GM23338 (cell line): ENCODE measurements at regions not wholly inside any gene's neighbourhood (a gene's known extent, or its start where the extent isn't known, plus 50 kb on each side); places are given as distances from the start of the nearest gene placed in this dataset.

Source experiments
- ATAC-seq: fragments of 200-7000 bp; cut with Tn5 transposase; 3 replicates; pipeline ENCODE4 v1.9.1; 2020
- DNase-seq: peaks from one replicate; pipeline ENCODE4 v3.0.0-alpha.2; 2015; ENCODE audit warnings: low spot score
- H2AFZ ChIP-seq: fragments of 200-600 bp; sonication (generic); 2 replicates; pipeline ENCODE4 v1.8.0; 2016; ENCODE audit warnings: antibody characterized with exemption, mild to moderate bottlenecking, moderate library complexity
- H3F3A ChIP-seq: fragments of 200-600 bp; sonication (generic); replicated peaks from 2 replicates; pipeline ENCODE4 v1.8.0; 2017; ENCODE audit warnings: antibody characterized with exemption, mixed run types, low read depth
- H3K27ac ChIP-seq: fragments of 200-600 bp; sonication (generic); 2 replicates; pipeline ENCODE4 v1.6.1; 2016; ENCODE audit warnings: low read depth
- H3K27me3 ChIP-seq: fragments of 200-600 bp; sonication (generic); 2 replicates; pipeline ENCODE4 v1.8.0; 2016; ENCODE audit warnings: mild to moderate bottlenecking, mixed run types, moderate library complexity; ENCODE audit not compliant: insufficient read depth
- H3K36me3 ChIP-seq: fragments of 200-600 bp; sonication (generic); 2 replicates; pipeline ENCODE4 v1.8.0; 2016; ENCODE audit warnings: mild to moderate bottlenecking; ENCODE audit not compliant: insufficient read depth
- H3K4me1 ChIP-seq: fragments of 200-600 bp; sonication (generic); 2 replicates; pipeline ENCODE4 v1.8.0; 2016; ENCODE audit warnings: mild to moderate bottlenecking, moderate library complexity; ENCODE audit not compliant: insufficient read depth
- H3K4me2 ChIP-seq: fragments of 200-600 bp; sonication (generic); 2 replicates; pipeline ENCODE4 v1.7.1; 2017; ENCODE audit warnings: mixed run types
- H3K4me3 ChIP-seq: fragments of 200-600 bp; sonication (generic); 2 replicates; pipeline ENCODE4 v1.6.1; 2016; ENCODE audit warnings: mixed run types
- H3K79me2 ChIP-seq: fragments of 200-600 bp; sonication (generic); replicated peaks from 2 replicates; pipeline ENCODE4 v1.8.0; 2017; ENCODE audit warnings: mild to moderate bottlenecking; ENCODE audit not compliant: insufficient read depth
- H3K9me2 ChIP-seq: fragments of 200-600 bp; sonication (generic); 2 replicates; pipeline ENCODE4 v1.8.0; 2017; ENCODE audit not compliant: insufficient read depth
- H4K20me1 ChIP-seq: fragments of 200-600 bp; sonication (generic); replicated peaks from 2 replicates; pipeline ENCODE4 v1.8.0; 2017; ENCODE audit warnings: mild to moderate bottlenecking; ENCODE audit not compliant: insufficient read depth
- H3K27ac Mint-ChIP-seq: 2 replicates; pipeline ENCODE4 v1.8.0; 2020; ENCODE audit warnings: inconsistent platforms, mild to moderate bottlenecking, moderate library complexity, mixed read lengths
- H3K27me3 Mint-ChIP-seq: 3 replicates; pipeline ENCODE4 v1.8.0; 2022; ENCODE audit warnings: low read depth, mild to moderate bottlenecking, moderate library complexity, mixed read lengths, inconsistent platforms; ENCODE audit not compliant: insufficient read depth, poor library complexity
- H3K36me3 Mint-ChIP-seq: 3 replicates; pipeline ENCODE4 v1.8.0; 2021; ENCODE audit warnings: low read depth, mild to moderate bottlenecking, inconsistent platforms, moderate library complexity, mixed read lengths
- H3K4me1 Mint-ChIP-seq: 3 replicates; pipeline ENCODE4 v1.8.0; 2020; ENCODE audit warnings: mild to moderate bottlenecking, inconsistent platforms, mixed read lengths
- H3K4me3 Mint-ChIP-seq: 3 replicates; pipeline ENCODE4 v1.8.0; 2021; ENCODE audit warnings: moderate library complexity, mild to moderate bottlenecking, inconsistent platforms, mixed read lengths
- H3K9me3 Mint-ChIP-seq: 3 replicates; pipeline ENCODE4 v1.8.0; 2020; ENCODE audit warnings: moderate library complexity, mild to moderate bottlenecking, inconsistent platforms, mixed read lengths
- CREB1 ChIP-seq: fragments of 250-450 bp; sonication (Bioruptor Pico); IDR thresholded peaks from 2 replicates; pipeline ENCODE4 v1.5.0; 2020; ENCODE audit warnings: low read depth, mild to moderate bottlenecking, moderate library complexity
- CTCF ChIP-seq, 2 experiments: fragments of 200-600 bp in 1 of 2; sonication (generic) in 1 of 2; conservative IDR thresholded peaks; 2 replicates each; pipeline versions ENCODE4 v1.5.1 to v1.6.1; 2016 to 2017; ENCODE audit warnings: antibody characterized with exemption in 2 of 2, low read depth in 2 of 2, mild to moderate bottlenecking in 2 of 2, moderate library complexity in 1 of 2
- ETS1 ChIP-seq: IDR thresholded peaks from 2 replicates; pipeline ENCODE4 v1.6.1; 2016; ENCODE audit warnings: antibody characterized with exemption
- EZH2 ChIP-seq: fragments of 200-600 bp; sonication (generic); IDR thresholded peaks from one replicate; pipeline ENCODE4 v1.8.0; 2017; ENCODE audit warnings: antibody characterized with exemption, mild to moderate bottlenecking, low read depth; ENCODE audit not compliant: unreplicated experiment
- NANOG ChIP-seq: IDR thresholded peaks from 2 replicates; pipeline ENCODE4 v1.6.1; 2016; ENCODE audit warnings: antibody characterized with exemption, borderline replicate concordance
- POLR2AphosphoS5 ChIP-seq: IDR thresholded peaks from 2 replicates; pipeline ENCODE4 v1.6.1; 2016; ENCODE audit warnings: antibody characterized with exemption, low read depth
- REST ChIP-seq: IDR thresholded peaks from one replicate; pipeline ENCODE4 v1.6.1; 2018; ENCODE audit warnings: antibody characterized with exemption; ENCODE audit not compliant: unreplicated experiment
- ZNF331 ChIP-seq: fragments of 250-450 bp; sonication (Bioruptor Pico); IDR thresholded peaks from 2 replicates; pipeline ENCODE4 v1.5.0; 2020; ENCODE audit warnings: low read depth, mild to moderate bottlenecking, moderate library complexity

DNA sequence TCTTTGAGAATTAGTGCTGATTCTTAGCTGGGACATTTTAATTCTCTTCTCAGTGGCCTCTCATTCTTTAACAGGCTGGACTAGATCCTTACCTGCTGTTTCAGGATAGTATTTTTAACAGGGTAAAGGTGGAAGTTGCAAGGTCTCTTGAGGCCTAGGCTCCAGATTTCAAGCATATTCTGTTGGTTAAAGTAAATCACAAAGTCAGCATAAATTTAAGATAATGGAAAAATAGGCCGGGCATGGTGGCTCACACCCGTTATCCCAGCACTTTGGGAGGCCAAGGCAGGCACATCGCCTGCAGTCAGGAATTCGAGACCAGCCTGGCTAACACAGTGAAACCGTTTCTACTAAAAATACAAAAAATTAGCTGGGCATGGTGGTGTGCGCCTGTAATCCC, 1149.0 kb downstream of the EPHA7 start (continued):
- TF ChIP-seq REST (no peak), NANOG (no peak)

- no peaks in the 10 kb centered on the region for H3K4me1 Mint-ChIP-seq
- no peaks in the 10 kb centered on the region for H4K20me1 ChIP-seq
- H3K27ac Mint-ChIP-seq: no peak overlapping the region
- H3K4me1 ChIP-seq: no peaks in the 10 kb centered on the region
- no peak overlapping the region for H2AFZ ChIP-seq
- H3K4me3 Mint-ChIP-seq: no peak overlapping the region
- H3F3A ChIP-seq: no peaks in the 10 kb centered on the region
- H3K9me2 ChIP-seq: 0 out of 2 replicates have a peak, but pooled peaks cover 4% of the 10 kb centered on the region
- no peaks in the 10 kb centered on the region for H3K27me3 ChIP-seq
- no peak for TF ChIP-seq CREB1 (CRISPR knock-in tag)
- no peaks in the 10 kb centered on the region for H3K36me3 Mint-ChIP-seq
- H3K36me3 ChIP-seq: no peaks in the 10 kb centered on the region
- ATAC-seq: no peak
- H3K79me2 ChIP-seq: no peaks in the 10 kb centered on the region
- DNase-seq: no peak
- no peak overlapping the region for H3K4me2 ChIP-seq
- H3K9me3 Mint-ChIP-seq: no peaks in the 10 kb centered on the region; the same call in 2 of the 3 replicates
- no peak overlapping the region for H3K27ac ChIP-seq
- no peaks in the 10 kb centered on the region for H3K27me3 Mint-ChIP-seq
- no peak overlapping the region for H3K4me3 ChIP-seq
Observed at GRCh38 chr6:92267335-92267734, 1152.0 kb downstream of the EPHA7 start.

DNA sequence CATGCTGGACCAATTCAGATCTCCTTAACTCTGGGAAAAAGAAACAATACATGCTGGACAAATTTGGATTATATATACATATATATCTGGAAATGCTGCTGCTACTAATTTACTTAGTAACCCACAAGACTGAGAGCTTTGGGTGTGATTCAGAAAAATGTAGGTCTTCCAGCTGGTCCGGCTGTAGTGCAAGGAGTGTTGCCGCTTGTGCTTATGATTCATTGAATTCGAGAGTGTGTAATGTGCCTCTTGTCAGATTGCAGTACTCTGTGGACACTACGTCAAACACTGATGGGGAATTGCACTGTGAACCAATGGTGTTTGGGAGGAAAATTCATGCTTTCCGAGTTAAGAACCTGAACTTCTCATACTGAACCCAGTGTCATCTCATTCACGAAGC, 1155.5 kb downstream of the EPHA7 start:
- H3K36me3 ChIP-seq: no peaks in the 10 kb centered on the region
- H3K9me2 ChIP-seq: 0 out of 2 replicates have a peak, but pooled peaks cover 3% of the 10 kb centered on the region
- H4K20me1 ChIP-seq: no peaks in the 10 kb centered on the region
- H3K27me3 ChIP-seq: no peaks in the 10 kb centered on the region
- Mint-ChIP-seq H3K9me3 (no peaks in the 10 kb centered on the region), H3K4me3 (no peak overlapping the region), H3K27ac (no peak overlapping the region), H3K27me3 (no peaks in the 10 kb centered on the region), H3K36me3 (no peaks in the 10 kb centered on the region), H3K4me1 (no peaks in the 10 kb centered on the region)
- no peak overlapping the region for H3K27ac ChIP-seq
- no peaks in the 10 kb centered on the region for H3K79me2 ChIP-seq
- no peak overlapping the region for H2AFZ ChIP-seq
- H3F3A ChIP-seq: no peaks in the 10 kb centered on the region
- H3K4me1 ChIP-seq: no peaks in the 10 kb centered on the region
- ATAC-seq (no peak), DNase-seq (no peak)
- no peak overlapping the region for H3K4me3 ChIP-seq
- no peak overlapping the region for H3K4me2 ChIP-seq
- TF ChIP-seq EZH2: no peak
- TF ChIP-seq CTCF (conservative IDR thresholded peaks at IDR 0.05; ENCODE audit: low read depth in 2 of 2): no peak
- TF ChIP-seq ZNF331: no peak
- TF ChIP-seq POLR2AphosphoS5: no peak
- no peak for TF ChIP-seq CREB1 (CRISPR knock-in tag)
- no peak for TF ChIP-seq ETS1
